Glutamatergic neuron (in vitro differentiated cells): ENCODE measurements at regions not wholly inside any gene's neighbourhood (a gene's known extent, or its start where the extent isn't known, plus 50 kb on each side); places are given as distances from the start of the nearest gene placed in this dataset.

ENCODE experiments used
- DNase-seq: peaks from one replicate; pipeline ENCODE4 v3.0.0; 2022
- H3K27ac Mint-ChIP-seq: one replicate; pipeline ENCODE4 v1.8.0; 2020; ENCODE audit warnings: mild to moderate bottlenecking, mixed read lengths, inconsistent platforms; ENCODE audit not compliant: unreplicated experiment
- H3K27me3 Mint-ChIP-seq: one replicate; pipeline ENCODE4 v1.8.0; 2020; ENCODE audit warnings: mild to moderate bottlenecking, moderate library complexity, mixed read lengths, inconsistent platforms; ENCODE audit not compliant: unreplicated experiment
- H3K36me3 Mint-ChIP-seq: one replicate; pipeline ENCODE4 v1.8.0; 2020; ENCODE audit warnings: mild to moderate bottlenecking, mixed read lengths, inconsistent platforms; ENCODE audit not compliant: unreplicated experiment
- H3K4me1 Mint-ChIP-seq: one replicate; pipeline ENCODE4 v1.8.0; 2020; ENCODE audit warnings: mild to moderate bottlenecking, low read depth, mixed read lengths, inconsistent platforms; ENCODE audit not compliant: unreplicated experiment
- H3K4me3 Mint-ChIP-seq: one replicate; pipeline ENCODE4 v1.8.0; 2020; ENCODE audit warnings: mild to moderate bottlenecking, mixed read lengths, inconsistent platforms; ENCODE audit not compliant: unreplicated experiment
- H3K9me3 Mint-ChIP-seq: one replicate; pipeline ENCODE4 v1.8.0; 2020; ENCODE audit warnings: mild to moderate bottlenecking, moderate library complexity, mixed read lengths, inconsistent platforms; ENCODE audit not compliant: unreplicated experiment
- CTCF ChIP-seq: fragments of 200-600 bp; sonication (generic); IDR thresholded peaks from one replicate; pipeline ENCODE4 v1.5.0; 2021; ENCODE audit not compliant: partially characterized antibody, unreplicated experiment

- Mint-ChIP-seq H3K4me3 (no peak overlapping the region), H3K9me3 (no peaks in the 10 kb centered on the region), H3K36me3 (peaks cover 2% of the 10 kb centered on the region), H3K4me1 (no peaks in the 10 kb centered on the region), H3K27me3 (no peaks in the 10 kb centered on the region), H3K27ac (no peak overlapping the region)
- no peak for DNase-seq
- TF ChIP-seq CTCF = no peak
These were observed 60.4 kb upstream of the POU1F1 start for GRCh38 chr3:87336761-87337160.

- Mint-ChIP-seq H3K4me3 (no peak overlapping the region), H3K4me1 (no peaks in the 10 kb centered on the region), H3K9me3 (no peaks in the 10 kb centered on the region), H3K27ac (no peak overlapping the region), H3K27me3 (no peaks in the 10 kb centered on the region), H3K36me3 (no peaks in the 10 kb centered on the region)
- DNase-seq = no peak
- no peak for TF ChIP-seq CTCF
These were observed 59.5 kb upstream of the POU1F1 start for GRCh38 chr3:87335931-87336330.

GRCh38 chr3:87333393-87333892, 57.1 kb upstream of the POU1F1 start:
- TF ChIP-seq CTCF = no peak

GRCh38 chr3:87332789-87333188, 56.4 kb upstream of the POU1F1 start:
- H3K27ac Mint-ChIP-seq = no peak overlapping the region
- H3K4me3 Mint-ChIP-seq = no peak overlapping the region
- H3K36me3 Mint-ChIP-seq = no peaks in the 10 kb centered on the region
- TF ChIP-seq CTCF = no peak
- H3K4me1 Mint-ChIP-seq = no peaks in the 10 kb centered on the region
- H3K9me3 Mint-ChIP-seq = no peaks in the 10 kb centered on the region
- H3K27me3 Mint-ChIP-seq = no peaks in the 10 kb centered on the region
- no peak for DNase-seq

More at GRCh38 chr3:87333393-87333892, 57.1 kb upstream of the POU1F1 start:
- DNase-seq = no peak
- no peaks in the 10 kb centered on the region for H3K9me3 Mint-ChIP-seq
- H3K27me3 Mint-ChIP-seq = no peaks in the 10 kb centered on the region
- no peaks in the 10 kb centered on the region for H3K36me3 Mint-ChIP-seq
- no peak overlapping the region for H3K27ac Mint-ChIP-seq
- no peak overlapping the region for H3K4me3 Mint-ChIP-seq
- H3K4me1 Mint-ChIP-seq = no peaks in the 10 kb centered on the region

- Mint-ChIP-seq H3K4me3 (no peak overlapping the region), H3K27me3 (peaks cover 2% of the 10 kb centered on the region), H3K4me1 (no peaks in the 10 kb centered on the region), H3K27ac (no peak overlapping the region), H3K9me3 (no peaks in the 10 kb centered on the region), H3K36me3 (no peaks in the 10 kb centered on the region)
- DNase-seq = no peak
- no peak for TF ChIP-seq CTCF
These were observed 52.7 kb upstream of the POU1F1 start for GRCh38 chr3:87329065-87329464.
